ENCODE measurements at regions not wholly inside any gene's neighbourhood (a gene's known extent, or its start where the extent isn't known, plus 50 kb on each side); places are given as distances from the start of the nearest gene placed in this dataset.
A peak's percentile ranks its signal among the peaks of the same experiment; 100 is the strongest.

DNA sequence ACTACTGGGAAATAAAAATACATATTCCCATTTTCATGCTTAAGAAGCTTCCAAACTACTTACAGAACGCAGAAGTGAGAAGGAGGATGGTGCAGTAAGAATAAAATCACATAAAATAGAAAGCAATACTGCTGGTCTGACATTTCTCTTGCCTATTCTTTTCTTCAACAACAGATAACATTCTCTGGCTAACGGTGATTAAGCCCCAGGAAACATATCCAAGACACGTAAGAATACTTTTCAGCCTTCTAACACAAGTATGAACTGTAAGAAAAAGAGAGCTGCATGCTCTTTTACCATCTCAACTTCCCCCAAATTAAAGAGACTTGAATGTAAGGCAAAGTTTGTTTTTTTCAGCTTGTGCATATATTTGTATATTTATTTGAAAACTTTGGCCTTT is 156.1 kb upstream of the TARS1 start:
- DNase-seq (ENCODE audit: low read depth in 2 of 2), result no peak

DNA sequence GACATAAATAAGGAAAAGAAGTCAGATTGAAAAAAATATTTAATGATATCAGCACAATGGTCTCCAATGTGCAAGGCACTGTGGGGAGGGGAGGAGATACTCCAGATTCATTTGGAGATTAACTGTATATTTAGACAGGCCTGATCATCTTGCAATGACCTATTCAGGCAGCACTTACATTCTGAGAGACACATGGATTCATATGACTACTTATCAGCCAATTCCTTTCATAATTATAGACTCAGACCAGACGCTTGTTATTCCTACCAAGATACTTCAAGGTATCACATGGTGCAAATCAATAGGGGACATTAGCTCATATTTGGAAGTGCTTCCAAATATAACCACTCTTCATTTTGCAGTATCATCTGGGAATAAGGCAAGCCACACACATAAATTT is 153.5 kb upstream of the TARS1 start:
- DNase-seq (ENCODE audit: low read depth in 2 of 2), result no peak

DNA sequence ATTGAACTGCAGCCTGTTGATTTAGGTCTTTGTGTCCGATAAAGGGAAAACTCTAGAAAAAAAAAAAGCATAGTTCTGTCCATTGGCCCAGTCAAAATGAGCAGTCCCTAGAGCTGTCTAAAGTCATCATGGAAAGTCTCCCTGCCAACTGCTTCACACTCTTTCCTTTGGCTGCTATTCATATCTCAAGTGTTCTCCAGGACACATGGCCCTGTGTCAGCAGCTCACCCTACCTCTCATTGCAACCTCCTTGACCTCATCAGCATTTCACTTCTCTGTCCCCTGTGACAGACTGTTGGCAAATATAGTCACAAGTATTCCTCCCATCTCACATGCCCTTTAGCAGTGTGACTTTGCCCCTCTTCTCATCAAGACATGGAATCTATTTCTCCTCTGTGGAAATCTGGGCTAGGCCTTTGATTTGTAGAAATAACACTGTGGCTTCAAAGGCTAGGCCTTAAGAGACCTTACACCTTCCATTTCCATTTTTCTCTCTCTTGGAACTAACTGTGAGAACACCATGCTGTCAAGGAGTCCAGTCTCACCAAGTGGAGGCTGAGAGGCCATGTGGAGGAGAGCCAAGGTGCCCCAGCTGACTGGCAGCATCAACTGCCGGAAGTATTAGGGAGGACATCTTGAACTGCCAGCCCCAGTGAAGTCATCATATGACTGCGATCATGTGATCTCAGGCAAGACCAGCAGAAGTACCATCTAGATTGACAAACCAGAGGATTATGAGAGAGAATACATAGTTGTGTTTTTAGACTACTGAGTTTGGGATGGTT is 149.4 kb upstream of the TARS1 start:
- no peak for DNase-seq (ENCODE audit: low read depth in 2 of 2)

DNA sequence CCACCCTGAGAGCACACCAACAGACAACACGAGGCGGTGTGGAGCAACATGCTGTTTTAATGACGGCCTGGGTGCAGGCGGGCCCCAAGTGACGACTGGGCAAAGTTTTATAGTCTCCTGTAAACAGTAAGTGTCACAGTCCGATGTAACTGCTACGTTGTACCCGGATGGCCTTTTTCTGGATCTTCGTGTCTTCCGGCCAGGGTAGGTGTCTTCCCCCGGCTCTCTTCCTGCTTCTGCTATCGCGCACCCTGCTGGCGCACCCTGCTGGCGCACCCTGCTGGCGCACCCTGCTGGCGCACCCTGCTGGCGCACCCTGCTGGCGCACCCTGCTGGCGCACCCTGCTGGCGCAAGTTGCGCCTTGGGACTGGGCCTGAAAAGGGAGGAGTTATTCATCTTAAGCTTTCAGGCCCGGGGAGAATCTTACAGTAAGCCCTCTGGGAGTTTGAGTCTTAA is 143.0 kb upstream of the TARS1 start:
- no peak for DNase-seq (ENCODE audit: low read depth in 2 of 2)

- DNase-seq (ENCODE audit: low read depth in 2 of 2), result no peak
Measured at GRCh38 chr5:33299621-33300208, 141.1 kb upstream of the TARS1 start.

- peak in 1 of 2 donors; percentile 5 for DNase-seq (ENCODE audit: low read depth in 2 of 2)
Measured at GRCh38 chr5:33300209-33300742, 140.5 kb upstream of the TARS1 start.

- DNase-seq (ENCODE audit: low read depth in 2 of 2), result no peak
Measured at GRCh38 chr5:33303579-33304095, 137.1 kb upstream of the TARS1 start.

DNA sequence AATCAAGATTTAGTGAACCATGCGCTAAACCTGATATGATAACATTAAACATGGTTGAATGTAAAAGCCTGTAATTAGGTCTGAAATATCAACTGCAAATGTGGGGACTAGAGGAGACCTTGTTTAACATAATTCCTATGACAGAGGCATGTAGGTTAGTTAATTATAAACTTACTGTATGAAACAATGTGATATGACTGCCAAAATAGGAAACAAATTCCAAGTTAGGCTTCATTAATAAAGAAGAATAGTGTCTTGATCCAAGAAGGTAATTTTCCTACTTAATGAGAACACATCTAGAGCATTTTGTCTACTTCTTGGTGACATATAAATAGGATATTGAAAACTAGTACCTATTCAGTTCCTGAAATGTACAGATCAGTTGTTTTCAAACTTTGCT is 136.2 kb upstream of the TARS1 start:
- DNase-seq (ENCODE audit: low read depth in 2 of 2), result no peak

DNA sequence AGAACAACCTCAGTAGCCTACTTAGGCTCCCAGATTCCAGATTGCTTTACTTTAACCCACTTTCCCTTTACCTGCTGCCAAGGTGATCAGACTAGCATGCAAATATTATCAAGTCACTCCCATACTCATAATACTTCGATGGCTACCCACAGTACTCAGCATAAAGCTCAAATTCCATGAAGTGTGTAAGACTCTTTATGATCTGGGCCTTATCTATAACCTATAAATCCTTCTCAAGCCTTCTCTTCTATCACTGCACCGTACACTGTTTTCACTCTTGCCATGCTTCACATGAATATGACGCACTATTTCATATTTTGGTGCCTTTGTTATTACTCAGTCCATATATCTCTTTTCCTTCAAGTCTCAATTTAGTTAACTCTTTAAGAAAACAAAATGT is 135.2 kb upstream of the TARS1 start:
- no peak for DNase-seq (ENCODE audit: low read depth in 2 of 2)

DNA sequence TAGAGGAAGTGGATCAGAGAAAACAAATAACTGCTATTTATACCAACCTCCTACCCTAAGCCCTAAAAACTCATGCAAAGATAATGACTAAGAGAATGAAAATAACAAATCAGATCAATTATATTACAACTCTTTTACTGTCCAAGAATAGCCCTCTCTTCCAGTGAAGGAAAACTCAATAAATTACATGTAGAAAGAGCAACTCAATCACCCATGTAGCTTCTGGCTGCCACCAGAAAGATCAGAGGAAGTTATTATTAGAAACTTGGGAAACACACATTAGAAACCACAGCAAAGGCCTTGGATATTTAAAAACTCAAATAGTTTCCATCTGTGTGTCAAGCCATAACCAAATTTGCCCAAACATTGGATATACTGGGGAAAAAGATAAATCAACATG is 134.0 kb upstream of the TARS1 start:
- DNase-seq (ENCODE audit: low read depth in 2 of 2), result no peak

DNA sequence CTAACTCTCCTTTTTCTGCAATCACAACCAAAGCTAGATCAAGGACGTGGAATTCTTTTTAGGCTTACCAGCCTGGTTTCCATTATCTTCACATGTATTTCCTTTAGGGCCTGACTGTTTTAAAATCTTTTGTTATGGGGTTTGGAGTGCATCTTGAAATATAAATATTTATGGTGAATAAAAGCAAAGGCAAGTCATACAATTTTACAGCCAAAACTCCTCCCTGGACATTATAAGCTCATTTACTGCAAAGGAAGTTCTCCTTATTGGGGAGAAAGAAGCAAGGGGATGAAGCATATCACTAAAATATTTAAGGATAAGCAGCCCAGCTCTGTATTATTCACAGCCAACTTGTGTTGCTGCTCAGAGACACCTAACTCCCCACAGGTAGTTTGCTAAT is 132.2 kb upstream of the TARS1 start:
- DNase-seq (ENCODE audit: low read depth in 2 of 2), result no peak

DNA sequence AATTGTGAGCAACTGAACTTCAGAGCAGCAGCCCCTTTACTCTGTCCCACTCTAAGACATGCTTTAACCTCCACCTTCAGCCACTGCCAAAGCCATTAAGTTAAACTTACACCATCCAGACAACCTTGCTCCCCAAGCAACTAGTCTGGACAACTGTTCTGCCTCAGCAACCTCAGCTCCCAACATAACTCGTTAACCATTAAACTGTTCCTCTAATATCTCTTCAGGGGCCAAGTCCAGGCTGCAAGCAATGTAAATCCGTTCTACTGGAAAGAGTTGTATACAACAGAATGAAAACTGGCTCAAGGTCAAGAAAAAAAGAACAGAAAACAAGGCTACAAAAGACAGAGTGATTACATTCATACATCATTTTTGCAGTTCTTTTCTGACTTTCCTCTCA is 131.7 kb upstream of the TARS1 start:
- no peak for DNase-seq (ENCODE audit: low read depth in 2 of 2)

DNA sequence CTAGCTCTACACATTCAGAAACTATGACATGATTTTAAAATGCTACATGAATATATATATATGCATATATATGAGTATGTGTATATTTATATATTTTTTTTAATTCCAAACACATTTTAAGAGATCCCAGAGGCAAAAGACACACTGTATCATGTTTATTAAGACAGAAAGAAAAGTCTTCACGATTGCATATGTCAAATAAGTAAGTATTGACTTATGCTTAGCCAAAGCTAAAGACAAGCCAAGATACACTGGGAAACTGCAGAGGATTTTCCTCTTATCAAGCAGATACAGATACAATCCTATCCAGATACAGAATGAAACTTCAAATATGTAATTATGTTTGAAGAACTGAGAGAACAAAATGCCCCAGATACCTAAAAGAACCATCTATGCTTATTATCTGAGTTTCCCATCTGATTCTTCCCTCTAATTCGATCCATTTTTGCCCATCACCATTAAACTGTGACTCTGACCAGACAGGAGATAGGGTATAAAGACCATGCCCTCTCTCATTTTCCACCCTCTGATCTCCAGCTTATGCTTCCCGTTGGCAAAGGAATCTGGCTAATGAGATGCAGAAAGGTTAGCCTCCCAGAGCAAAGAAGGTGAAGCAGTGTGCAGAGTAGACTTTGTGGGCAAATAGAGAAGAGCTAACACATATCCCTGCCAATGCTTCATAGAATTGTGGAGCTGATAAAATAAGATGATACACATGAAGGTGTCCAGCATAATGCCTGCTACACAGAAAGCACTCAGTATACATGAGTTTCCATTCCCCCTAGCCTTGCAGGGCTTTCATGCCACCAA is 131.0 kb upstream of the TARS1 start:
- no peak for DNase-seq (ENCODE audit: low read depth in 2 of 2)

GRCh38 chr5:33310451-33310850 is 130.3 kb upstream of the TARS1 start:
- DNase-seq (ENCODE audit: low read depth in 2 of 2), result no peak

GRCh38 chr5:33311893-33312292 is 128.9 kb upstream of the TARS1 start:
- no peak for DNase-seq (ENCODE audit: low read depth in 2 of 2)

GRCh38 chr5:33312571-33313549 is 127.9 kb upstream of the TARS1 start:
- DNase-seq (ENCODE audit: low read depth in 2 of 2), result no peak

DNA sequence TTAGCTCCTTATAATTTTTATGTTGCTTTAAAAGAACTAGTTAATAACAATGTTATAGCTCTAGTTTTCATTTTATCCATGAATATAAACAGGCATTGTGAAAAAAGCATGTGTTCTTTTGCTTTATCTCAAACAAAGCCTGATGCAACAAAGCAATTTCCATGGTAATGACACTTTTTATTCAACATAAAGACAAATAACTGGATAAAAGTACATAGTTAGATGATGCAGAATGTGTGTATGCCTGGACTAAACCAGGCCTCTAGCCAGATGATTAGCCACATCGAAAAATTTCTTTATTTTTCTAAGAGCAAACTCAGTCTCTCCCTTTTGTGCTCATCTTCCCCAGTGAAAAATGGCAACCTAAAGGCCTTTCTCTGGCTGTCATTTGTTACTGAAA is 125.6 kb upstream of the TARS1 start:
- no peak for DNase-seq (ENCODE audit: low read depth in 2 of 2)

- no peak for DNase-seq (ENCODE audit: low read depth in 2 of 2)
Measured at GRCh38 chr5:33316773-33317172, 124.0 kb upstream of the TARS1 start.

DNA sequence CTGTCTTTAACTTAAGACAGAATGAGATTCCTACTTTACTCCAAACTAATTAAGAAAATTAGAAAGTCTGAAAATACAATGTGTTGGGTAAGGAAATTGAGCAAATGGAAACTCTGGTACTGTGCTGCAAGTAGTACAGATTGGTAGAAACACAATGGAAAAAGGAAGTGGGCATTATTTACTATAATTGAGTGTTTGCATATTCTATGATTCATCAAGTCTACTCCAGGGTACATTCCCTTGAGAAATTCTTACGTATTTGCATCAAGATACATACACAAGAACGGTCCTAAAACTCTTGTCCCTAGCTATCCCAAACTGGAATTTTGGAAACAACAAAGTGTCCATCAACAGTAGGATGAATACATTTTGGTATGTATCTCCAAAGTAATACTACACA is 123.5 kb upstream of the TARS1 start:
- DNase-seq (ENCODE audit: low read depth in 2 of 2), result no peak

DNA sequence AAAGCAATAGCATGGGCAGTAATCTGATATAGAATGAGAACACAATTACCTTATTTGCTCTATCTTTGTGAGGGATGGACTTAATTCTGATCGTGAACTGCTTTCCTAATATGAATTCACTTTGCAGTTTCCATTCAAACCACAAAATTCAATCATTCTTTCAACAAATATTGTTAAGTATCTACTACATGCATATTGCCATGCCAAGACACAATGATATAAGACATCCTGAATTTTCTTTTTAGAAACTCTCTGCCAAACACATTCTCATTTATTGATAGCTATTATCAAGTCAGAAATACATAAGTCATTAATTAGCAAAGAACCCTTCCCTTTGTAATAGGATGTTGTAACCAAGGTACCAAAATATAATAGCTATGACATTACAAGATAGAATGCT is 121.6 kb upstream of the TARS1 start:
- DNase-seq (ENCODE audit: low read depth in 2 of 2), result no peak

DNA sequence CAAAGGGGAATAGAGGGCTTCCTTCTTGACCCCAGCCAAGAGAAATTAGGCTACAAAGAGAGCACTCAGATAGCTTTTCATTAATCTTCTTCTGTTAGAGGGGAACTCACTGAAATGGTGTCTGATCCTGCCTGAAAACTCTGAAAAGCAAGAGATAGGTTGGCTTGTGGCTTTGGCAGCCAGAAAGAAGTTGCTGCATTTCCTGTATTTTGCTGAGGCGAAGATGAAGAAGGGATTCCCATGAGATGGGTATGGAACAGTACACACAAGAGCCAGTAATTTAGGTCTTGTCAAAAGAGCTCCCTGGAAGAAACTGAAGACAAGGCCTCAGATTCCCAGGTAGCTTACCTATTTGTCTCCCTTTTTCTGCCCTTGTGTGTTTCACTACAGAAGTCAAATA is 120.9 kb upstream of the TARS1 start:
- DNase-seq (ENCODE audit: low read depth in 2 of 2), result no peak

Data from stimulated activated CD4-positive, alpha-beta T cell treated with anti-CD3 and anti-CD28 coated beads, Interleukin-4, amount 100 ng/mL, for 48 hours (primary cell).